Gastroesophageal sphincter (tissue), 3 donors: ENCODE measurements at regions not wholly inside any gene's neighbourhood (a gene's known extent, or its start where the extent isn't known, plus 50 kb on each side); places are given as distances from the start of the nearest gene placed in this dataset.

Experiments
- CTCF ChIP-seq, 4 experiments: fragments of 200-600 bp in 2 of 4; fragments of 450-650 bp in 2 of 4; sonication (generic) in 1 of 4; IDR thresholded peaks; one replicate each; pipeline ENCODE4 v1.5.1; 2017 to 2019; ENCODE audit warnings: antibody characterized with exemption in 4 of 4, mild to moderate bottlenecking in 2 of 4, moderate library complexity in 2 of 4
- POLR2A ChIP-seq, 2 donors: fragments of 450-650 bp; IDR thresholded peaks; one replicate each; pipeline ENCODE4 v1.6.1; 2017; ENCODE audit warnings: antibody characterized with exemption in 2 of 2, mild to moderate bottlenecking in 2 of 2, moderate library complexity in 1 of 2

DNA sequence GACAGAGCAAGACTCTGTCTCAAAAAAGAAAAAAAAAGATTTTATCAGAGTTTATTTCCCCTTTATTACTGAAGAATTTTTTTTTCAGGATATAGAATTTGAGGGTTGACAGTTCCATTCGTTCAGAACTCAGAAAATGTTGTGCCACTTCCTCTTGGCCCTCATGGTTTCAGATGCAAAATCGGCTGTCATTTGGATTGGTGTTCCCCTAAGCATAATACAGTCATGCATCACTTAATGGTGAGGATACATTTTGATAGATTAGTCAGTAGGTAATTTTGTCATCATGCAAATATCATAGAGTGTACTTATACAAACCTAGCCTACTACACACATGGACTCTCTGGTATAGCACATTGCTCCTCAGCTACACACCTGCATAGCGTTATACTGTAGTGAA is 263.9 kb upstream of the RTL1 start:
- TF ChIP-seq CTCF (IDR thresholded peaks at IDR 0.05), result no peak
- no peak for TF ChIP-seq POLR2A (IDR thresholded peaks at IDR 0.05)
